HT1080 (cell line): ENCODE measurements at regions not wholly inside any gene's neighbourhood (a gene's known extent, or its start where the extent isn't known, plus 50 kb on each side); places are given as distances from the start of the nearest gene placed in this dataset.

Experiments
- DNase-seq: peaks from one replicate; pipeline ENCODE4 v3.0.0-alpha.2; 2015; ENCODE audit warnings: low read depth

DNA sequence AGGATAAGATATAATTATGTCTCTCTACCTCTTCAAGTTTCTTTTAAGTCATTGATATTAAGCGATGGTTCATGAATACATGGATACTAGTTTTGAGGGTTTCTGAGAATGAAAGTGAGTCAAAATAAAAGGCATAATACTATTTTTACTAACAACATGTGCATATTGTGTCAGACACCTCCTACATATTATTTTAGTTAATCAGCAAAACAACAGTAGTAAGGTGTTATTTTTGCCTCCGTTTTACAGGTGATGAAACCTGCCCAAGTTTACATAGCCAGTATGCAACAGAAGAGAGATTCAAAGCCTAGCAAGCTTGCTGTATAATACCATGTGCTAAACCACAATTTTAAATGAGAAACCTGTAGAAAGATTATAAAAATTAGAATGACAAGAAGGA is 544.1 kb downstream of the EPHA5 start:
- DNase-seq: no peak

DNA sequence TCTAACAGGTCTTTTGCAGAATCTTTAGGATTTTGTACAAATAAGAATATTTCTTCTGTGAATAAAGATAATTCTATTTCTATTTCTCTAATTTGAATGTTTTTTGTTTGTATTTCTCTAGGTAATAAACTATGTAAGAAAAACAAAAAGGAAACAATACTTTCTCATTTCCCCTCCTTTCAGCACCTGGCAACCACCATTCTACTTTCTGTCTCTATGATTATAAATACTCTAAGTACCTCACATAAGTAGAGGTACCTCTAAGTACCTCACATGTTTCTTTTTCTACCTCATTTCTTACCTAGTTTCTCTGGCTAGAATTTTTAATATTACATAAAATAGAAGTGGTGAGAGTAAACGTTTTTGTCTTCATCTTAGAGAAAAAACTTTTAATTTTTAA is 550.0 kb downstream of the EPHA5 start:
- DNase-seq: no peak

- no peak for DNase-seq
These were observed 567.9 kb downstream of the EPHA5 start for GRCh38 chr4:65102419-65102818.

GRCh38 chr4:65096630-65097029 is 573.7 kb downstream of the EPHA5 start:
- no peak for DNase-seq

DNA sequence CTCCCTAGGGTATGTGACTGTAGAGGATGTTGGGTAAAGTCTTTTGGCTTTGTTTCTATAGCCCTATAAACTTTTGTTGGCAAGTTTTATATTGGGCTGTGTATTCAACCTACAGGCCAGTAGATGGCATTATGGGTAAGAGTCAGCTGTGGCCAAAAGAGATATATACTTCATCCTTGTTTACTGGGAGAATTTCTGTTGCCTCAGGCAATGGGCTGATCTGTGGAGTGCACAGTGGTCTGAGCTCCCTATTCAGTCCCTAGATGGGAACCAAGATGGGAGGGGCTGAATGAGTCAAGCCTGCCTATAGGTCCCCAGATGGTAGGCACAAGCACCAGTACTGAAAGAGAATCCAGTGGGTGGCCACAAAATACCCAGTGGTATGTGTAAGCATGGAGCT is 580.6 kb downstream of the EPHA5 start:
- peak; percentile 36 for DNase-seq

- no peak for DNase-seq
These were observed 587.2 kb downstream of the EPHA5 start for GRCh38 chr4:65083076-65083475.

DNA sequence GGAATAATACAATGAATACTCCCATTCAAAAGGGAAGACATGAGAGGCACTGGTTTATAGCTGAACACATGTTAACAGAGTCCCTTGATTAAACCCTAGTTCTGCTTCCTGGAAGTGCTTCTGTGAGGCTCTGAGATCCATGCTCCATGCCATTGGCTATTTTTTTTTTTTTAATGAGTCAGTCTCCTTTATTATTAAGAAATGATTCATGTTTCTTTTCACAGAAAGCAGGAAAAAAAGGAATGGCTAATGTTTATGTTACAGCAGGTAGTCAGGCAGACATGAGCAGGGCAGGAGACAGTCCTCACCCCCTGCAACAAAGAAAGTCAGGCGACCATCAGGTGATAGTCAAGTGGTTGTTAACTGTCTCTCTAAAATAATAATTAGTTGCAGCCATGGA is 598.7 kb downstream of the EPHA5 start:
- DNase-seq: peak; percentile 53

- no peak for DNase-seq
These were observed 601.1 kb downstream of the EPHA5 start for GRCh38 chr4:65069177-65069576.

GRCh38 chr4:65066106-65066505 is 604.2 kb downstream of the EPHA5 start:
- DNase-seq: no peak

DNA sequence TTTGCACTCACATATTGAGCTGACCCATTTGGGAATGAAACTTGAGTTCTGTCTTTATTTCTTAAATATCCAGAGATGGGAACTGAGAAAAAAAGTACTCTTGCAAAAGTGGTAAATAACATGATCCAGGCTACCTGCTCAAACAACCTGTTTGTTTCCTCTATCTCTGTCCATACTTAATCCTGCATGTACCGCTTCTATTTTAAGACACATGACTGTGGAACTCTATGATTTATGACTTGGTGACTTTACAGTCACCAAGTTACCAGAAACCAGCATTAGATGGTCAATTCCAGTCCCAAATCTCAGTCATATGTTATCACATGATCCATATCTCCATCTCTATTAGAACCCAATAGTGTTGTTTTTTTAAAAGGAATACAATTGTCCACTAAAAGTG is 606.7 kb downstream of the EPHA5 start:
- DNase-seq: no peak

- DNase-seq: no peak
These were observed 619.5 kb downstream of the EPHA5 start for GRCh38 chr4:65050786-65051185.

- DNase-seq: peak; percentile 34
These were observed 623.8 kb downstream of the EPHA5 start for GRCh38 chr4:65046192-65047133.

DNA sequence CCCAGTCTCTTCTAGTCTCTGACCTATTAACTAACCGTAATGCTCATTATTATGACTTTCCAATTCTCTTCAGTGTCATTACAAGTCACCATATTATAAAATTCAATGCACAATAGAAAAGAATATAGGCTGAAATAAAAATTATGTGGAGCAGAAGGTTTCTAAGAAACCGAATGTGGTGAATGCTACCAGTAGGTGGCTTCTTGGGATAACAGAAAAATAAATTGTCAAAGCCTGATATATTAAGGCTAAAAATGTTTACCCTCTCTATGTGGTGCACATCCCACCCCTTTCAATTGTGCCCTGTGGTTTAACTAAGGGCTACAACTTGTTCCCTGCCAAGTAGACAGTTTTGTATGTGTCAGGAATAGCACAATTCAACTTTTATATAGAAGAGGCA is 624.6 kb upstream of the TECRL start:
- no peak for DNase-seq

DNA sequence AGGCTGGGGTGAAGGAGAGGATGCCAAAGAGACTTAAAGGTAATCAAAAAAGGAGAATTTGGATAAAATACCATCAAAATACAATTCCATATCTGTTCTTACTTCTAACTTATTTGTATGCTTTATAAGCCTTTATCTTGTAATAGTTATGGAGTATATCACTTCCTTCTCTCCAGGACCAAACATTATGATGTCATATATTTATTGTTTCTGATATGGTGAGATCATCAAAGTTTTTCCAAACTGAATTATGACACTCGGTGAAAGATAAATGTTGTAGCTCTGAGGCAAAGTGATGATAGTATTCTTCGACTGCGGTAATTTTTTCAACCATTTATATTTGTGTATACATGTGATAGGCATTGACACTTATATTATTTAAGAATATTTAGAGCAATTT is 619.3 kb upstream of the TECRL start:
- no peak for DNase-seq

- DNase-seq: no peak
These were observed 614.8 kb upstream of the TECRL start for GRCh38 chr4:65023883-65024670.

DNA sequence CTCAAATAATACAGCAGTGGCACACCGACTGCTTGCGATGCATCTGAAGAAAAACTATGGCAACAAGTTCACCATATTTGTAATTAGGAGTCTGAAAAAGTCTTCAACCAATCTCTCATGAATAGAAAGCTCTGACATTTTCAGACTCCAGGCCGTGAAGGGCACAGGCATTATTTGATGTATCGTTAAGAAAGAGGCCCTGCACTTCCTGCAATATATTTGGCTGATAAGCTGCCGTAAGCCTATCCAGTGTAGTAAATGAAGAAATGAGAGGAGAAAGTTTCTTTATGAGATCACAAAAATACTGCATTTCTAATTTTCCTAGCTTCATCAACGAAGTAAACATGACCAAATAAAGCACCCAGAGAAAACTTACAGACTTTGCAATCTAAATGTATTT is 613.8 kb upstream of the TECRL start:
- DNase-seq: no peak

DNA sequence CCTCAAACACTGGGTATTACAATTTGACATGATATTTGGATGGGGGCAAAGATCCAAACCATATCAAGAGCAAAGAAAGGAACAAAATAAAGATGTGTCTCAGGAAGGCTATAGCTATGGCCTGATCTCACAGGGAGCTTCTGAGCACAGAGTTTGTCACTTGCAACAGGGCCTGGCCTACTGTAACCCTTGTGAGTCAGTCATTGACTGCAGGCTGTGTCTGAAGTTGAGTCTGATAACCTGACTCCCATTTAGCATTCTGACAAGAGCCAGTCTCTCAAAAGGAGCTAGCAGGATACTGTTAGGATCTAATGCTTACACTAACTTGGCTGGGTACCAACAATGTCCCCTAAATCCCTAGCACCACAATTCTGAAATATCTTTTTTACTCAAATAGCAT is 612.5 kb upstream of the TECRL start:
- no peak for DNase-seq

DNA sequence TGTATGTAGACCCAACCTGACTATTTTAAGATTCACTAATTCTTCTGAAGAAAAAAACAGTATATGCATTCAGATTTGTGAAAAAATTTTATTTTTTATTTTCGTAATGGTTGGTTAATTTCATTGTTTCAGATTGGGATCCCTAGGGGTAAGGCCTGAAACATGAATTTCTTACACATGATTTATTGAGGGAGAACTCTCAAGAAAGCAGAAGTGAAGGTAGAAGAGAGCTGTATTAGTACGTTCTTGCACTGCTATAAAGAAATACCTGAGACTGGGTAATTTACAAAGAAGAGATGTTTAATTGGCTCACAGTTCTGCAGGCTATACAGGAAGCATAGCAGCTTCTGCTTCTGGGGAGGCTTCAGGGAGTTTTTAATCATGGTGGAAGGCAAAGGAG is 611.9 kb upstream of the TECRL start:
- DNase-seq: no peak

DNA sequence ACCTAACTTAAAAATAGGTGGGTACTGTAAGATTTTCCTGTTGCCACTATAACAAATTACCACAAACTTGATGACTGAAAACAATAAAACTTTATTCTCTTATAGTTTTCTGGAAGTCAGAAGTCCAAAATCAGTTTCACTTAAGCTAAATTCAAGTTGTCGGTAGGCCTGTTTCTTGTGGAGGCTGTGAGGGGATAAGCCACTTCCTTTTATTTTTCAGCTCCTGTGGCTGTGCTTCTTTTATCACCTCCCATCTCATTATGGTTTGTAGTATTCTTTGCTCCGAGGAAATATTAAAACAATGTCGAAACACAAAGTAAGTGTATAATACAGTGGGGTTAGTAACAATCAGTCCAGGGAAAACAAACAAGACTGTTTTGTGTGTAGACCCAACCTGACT is 610.5 kb upstream of the TECRL start:
- no peak for DNase-seq

GRCh38 chr4:65018313-65018712 is 609.1 kb upstream of the TECRL start:
- DNase-seq: no peak

DNA sequence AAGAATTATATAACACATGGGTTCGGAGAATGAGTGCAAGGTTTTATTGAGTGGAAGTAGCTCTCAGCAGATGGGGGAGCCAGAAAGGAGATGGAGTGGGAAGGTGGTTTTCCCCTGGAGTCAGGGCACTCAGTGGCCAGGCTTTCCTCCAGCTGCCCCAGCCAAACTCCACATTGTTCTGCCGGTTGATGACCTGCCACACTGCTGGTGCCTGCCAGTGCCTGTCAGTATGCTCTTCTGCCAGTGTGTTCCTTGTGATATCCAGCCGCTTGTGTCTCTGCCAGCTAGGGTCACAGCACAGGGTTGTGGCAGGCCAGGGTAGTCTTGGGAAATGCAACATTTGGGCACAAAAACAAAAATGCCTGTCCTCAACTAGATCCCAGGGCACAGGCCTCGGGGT is 604.8 kb upstream of the TECRL start:
- DNase-seq: no peak

DNA sequence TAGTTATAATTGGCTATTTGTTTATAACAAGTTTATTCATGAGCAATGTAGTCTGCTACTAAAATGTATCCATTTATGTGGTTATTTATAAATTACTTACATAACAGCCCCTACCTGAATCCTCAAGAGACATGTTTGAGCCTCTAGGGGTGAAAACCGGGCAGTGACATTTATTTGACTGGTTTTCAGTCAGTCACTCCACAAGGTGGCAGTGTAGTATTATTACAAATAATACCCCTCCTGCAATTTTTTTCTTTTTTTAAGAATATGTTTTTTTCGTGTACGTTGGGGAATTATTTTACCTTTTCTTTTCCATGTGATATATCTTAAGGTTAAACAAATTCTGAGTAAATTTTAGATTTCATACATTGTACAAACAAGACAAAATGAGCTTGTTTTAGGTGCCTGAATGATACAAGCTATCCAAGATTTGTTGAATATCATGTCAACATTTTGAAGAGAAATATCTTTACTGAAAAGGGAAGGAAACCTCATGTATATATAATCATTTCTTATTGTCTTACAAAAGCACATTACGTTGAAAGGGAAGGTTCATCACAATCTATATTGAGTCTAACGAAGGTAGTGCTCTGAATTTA is 598.7 kb upstream of the TECRL start:
- DNase-seq: peak; percentile 58
